A673 (cell line): ENCODE measurements at regions not wholly inside any gene's neighbourhood (a gene's known extent, or its start where the extent isn't known, plus 50 kb on each side); places are given as distances from the start of the nearest gene placed in this dataset.

Experiments
- BruUV-seq: library from RNA; stranded (reverse); fragments of 400-500 nt; replicated peaks from 2 replicates; lab custom pipeline; 2021; lab: Mats Ljungman, UMichigan
- CTCF ChIA-PET: fragments of 300-600 bp; sonication (Branson Sonifier 250); formaldehyde crosslinking; loops from one replicate; lab custom pipeline; 2022; ENCODE audit warnings: antibody characterized with exemption; lab: Charles Lee
- POLR2A ChIA-PET: fragments of 300-600 bp; sonication (Branson Sonifier 250); formaldehyde crosslinking; loops from one replicate; lab custom pipeline; 2022; ENCODE audit warnings: antibody characterized with exemption; ENCODE audit not compliant: low non-redundant PET; lab: Charles Lee
- DNase-seq: peaks from one replicate; pipeline ENCODE4 v3.0.0-alpha.2; 2015; ENCODE audit warnings: low spot score
- H3K27ac ChIP-seq: fragments of 200-600 bp; sonication (generic); 2 replicates; pipeline ENCODE4 v1.5.1; 2016; ENCODE audit warnings: mixed run types, low read depth, mild to moderate bottlenecking, mixed read lengths, antibody characterized with exemption, low read length; ENCODE audit not compliant: poor library complexity, severe bottlenecking
- H3K27me3 ChIP-seq: fragments of 200-600 bp; sonication (generic); replicated peaks from 2 replicates; pipeline ENCODE4 v1.6.1; 2017; ENCODE audit warnings: mixed run types, low read depth, mild to moderate bottlenecking, mixed read lengths, antibody characterized with exemption, low read length; ENCODE audit not compliant: insufficient read depth, poor library complexity
- H3K36me3 ChIP-seq: fragments of 200-600 bp; sonication (generic); 2 replicates; pipeline ENCODE4 v1.6.1; 2016; ENCODE audit warnings: mixed run types, mild to moderate bottlenecking, mixed read lengths, antibody characterized with exemption, low read length; ENCODE audit not compliant: insufficient read depth, poor library complexity, severe bottlenecking
- H3K4me1 ChIP-seq: fragments of 200-600 bp; sonication (generic); 2 replicates; pipeline ENCODE4 v1.6.1; 2017; ENCODE audit warnings: mixed run types, mild to moderate bottlenecking, mixed read lengths, antibody characterized with exemption, low read length; ENCODE audit not compliant: insufficient read depth, poor library complexity, severe bottlenecking
- H3K4me3 ChIP-seq: fragments of 200-600 bp; sonication (generic); 2 replicates; pipeline ENCODE4 v1.5.1; 2016; ENCODE audit warnings: low read depth, mixed run types, mild to moderate bottlenecking, mixed read lengths, low read length; ENCODE audit not compliant: poor library complexity, severe bottlenecking
- H3K9me3 ChIP-seq: fragments of 200-600 bp; sonication (generic); 2 replicates; pipeline ENCODE4 v1.6.1; 2016; ENCODE audit warnings: mixed run types, low read depth, mild to moderate bottlenecking, mixed read lengths, antibody characterized with exemption, low read length; ENCODE audit not compliant: poor library complexity, severe bottlenecking
- CTCF ChIP-seq: fragments of 300-800, 200-600 bp; sonication (generic); conservative IDR thresholded peaks from 2 replicates; pipeline ENCODE4 v1.5.1; 2017; ENCODE audit warnings: low read depth, mild to moderate bottlenecking, antibody characterized with exemption, low read length, moderate library complexity, mixed read lengths
- EZH2 ChIP-seq: fragments of 200-600 bp; sonication (generic); IDR thresholded peaks from 2 replicates; pipeline ENCODE4 v1.6.1; 2017; ENCODE audit warnings: borderline replicate concordance, low read depth, mild to moderate bottlenecking, mixed read lengths, antibody characterized with exemption, low read length; ENCODE audit not compliant: poor library complexity, severe bottlenecking
- intact Hi-C: fragments of 100-400 bp; cut with micrococcal nuclease; formaldehyde crosslinking; loops from one replicate; pipeline ENCODE4 v1.10.0; 2022; ENCODE audit not compliant: unreplicated experiment

- ChIA-PET POLR2A (no interaction called here), CTCF (no interaction called here)
- no peaks in the 10 kb centered on the region for H3K36me3 ChIP-seq
- DNase-seq = no peak
- intact Hi-C loops = no loop called here
- H3K4me1 ChIP-seq = no peaks in the 10 kb centered on the region
- TF ChIP-seq EZH2 (no peak), CTCF (no peak)
- no peaks in the 10 kb centered on the region for H3K9me3 ChIP-seq
- no peaks in the 10 kb centered on the region for H3K27me3 ChIP-seq
- H3K4me3 ChIP-seq = no peak overlapping the region
- H3K27ac ChIP-seq = no peak overlapping the region
- no TSS peak for BruUV-seq
Measured at GRCh38 chr11:37642296-37642695, 1044.3 kb upstream of the RAG2 start.

- intact Hi-C loops = no loop called here
- no peak overlapping the region for H3K4me3 ChIP-seq
- CTCF ChIA-PET = no interaction called here
- no TSS peak for BruUV-seq
- no peaks in the 10 kb centered on the region for H3K36me3 ChIP-seq
- H3K27ac ChIP-seq = no peak overlapping the region
- no peak for TF ChIP-seq CTCF
- no peak for TF ChIP-seq EZH2
- no peak for DNase-seq
- no peaks in the 10 kb centered on the region for H3K9me3 ChIP-seq
- H3K27me3 ChIP-seq = no peaks in the 10 kb centered on the region
- H3K4me1 ChIP-seq = no peaks in the 10 kb centered on the region
- POLR2A ChIA-PET = no interaction called here
Measured at GRCh38 chr11:37632748-37633147, 1034.7 kb upstream of the RAG2 start.

GRCh38 chr11:37630866-37631265 is 1032.8 kb upstream of the RAG2 start:
- CTCF ChIA-PET = no interaction called here
- TF ChIP-seq CTCF (no peak), EZH2 (no peak)
- POLR2A ChIA-PET = no interaction called here

More at GRCh38 chr11:37630866-37631265, 1032.8 kb upstream of the RAG2 start:
- Histone ChIP-seq H3K9me3 (no peaks in the 10 kb centered on the region), H3K27ac (no peak overlapping the region), H3K27me3 (no peaks in the 10 kb centered on the region), H3K36me3 (no peaks in the 10 kb centered on the region), H3K4me1 (no peaks in the 10 kb centered on the region), H3K4me3 (no peak overlapping the region)
- intact Hi-C loops = no loop called here
- BruUV-seq = no TSS peak
- DNase-seq = no peak
